Body of pancreas (tissue), 4 donors: ENCODE measurements at regions not wholly inside any gene's neighbourhood (a gene's known extent, or its start where the extent isn't known, plus 50 kb on each side); places are given as distances from the start of the nearest gene placed in this dataset.

Experiments
- POLR2A ChIP-seq, 3 donors: fragments of 450-650 bp; IDR thresholded peaks; one replicate each; pipeline ENCODE4 v1.6.1; 2016; ENCODE audit warnings: antibody characterized with exemption in 3 of 3, mild to moderate bottlenecking in 2 of 3
- TF ChIP-seq, protein P1 (sequence below), 7 experiments: fragments of 450-650 bp in 4 of 7; fragments of 200-600 bp in 3 of 7; sonication (generic) in 3 of 7; IDR thresholded peaks; one replicate each; pipeline ENCODE4 v1.5.1; 2016 to 2019; ENCODE audit warnings: antibody characterized with exemption in 7 of 7

DNA sequence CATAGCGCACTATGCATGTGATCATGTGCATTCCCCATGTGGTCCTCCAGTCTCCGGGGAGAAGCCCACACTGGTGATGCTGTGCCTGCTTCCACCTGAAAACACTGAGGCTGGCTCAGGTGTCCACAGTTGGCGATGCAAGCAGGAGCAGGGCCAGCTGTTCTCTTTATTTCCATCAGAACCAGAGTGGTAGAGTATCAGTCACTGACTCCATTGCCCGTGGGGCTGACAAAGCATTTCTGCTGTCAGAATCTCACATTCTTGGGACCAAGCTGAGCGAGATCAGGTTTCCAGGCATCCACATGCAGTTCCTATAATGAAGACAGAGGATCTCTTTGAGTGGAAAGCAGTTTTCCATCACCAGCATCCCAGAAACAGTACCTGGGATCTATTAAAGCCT, 52.5 kb downstream of the GADD45G start:
- TF ChIP-seq, protein P1, sequence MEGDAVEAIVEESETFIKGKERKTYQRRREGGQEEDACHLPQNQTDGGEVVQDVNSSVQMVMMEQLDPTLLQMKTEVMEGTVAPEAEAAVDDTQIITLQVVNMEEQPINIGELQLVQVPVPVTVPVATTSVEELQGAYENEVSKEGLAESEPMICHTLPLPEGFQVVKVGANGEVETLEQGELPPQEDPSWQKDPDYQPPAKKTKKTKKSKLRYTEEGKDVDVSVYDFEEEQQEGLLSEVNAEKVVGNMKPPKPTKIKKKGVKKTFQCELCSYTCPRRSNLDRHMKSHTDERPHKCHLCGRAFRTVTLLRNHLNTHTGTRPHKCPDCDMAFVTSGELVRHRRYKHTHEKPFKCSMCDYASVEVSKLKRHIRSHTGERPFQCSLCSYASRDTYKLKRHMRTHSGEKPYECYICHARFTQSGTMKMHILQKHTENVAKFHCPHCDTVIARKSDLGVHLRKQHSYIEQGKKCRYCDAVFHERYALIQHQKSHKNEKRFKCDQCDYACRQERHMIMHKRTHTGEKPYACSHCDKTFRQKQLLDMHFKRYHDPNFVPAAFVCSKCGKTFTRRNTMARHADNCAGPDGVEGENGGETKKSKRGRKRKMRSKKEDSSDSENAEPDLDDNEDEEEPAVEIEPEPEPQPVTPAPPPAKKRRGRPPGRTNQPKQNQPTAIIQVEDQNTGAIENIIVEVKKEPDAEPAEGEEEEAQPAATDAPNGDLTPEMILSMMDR (IDR thresholded peaks at IDR 0.05), result no peak
- TF ChIP-seq POLR2A (IDR thresholded peaks at IDR 0.05), result no peak
